NCI-H748 treated with DMSO at 0.1 percent for 48 hours (cell line): ENCODE measurements at regions not wholly inside any gene's neighbourhood (a gene's known extent, or its start where the extent isn't known, plus 50 kb on each side); places are given as distances from the start of the nearest gene placed in this dataset.

Experiments used
- DNase-seq: peaks from one replicate; lab custom pipeline; 2025; lab: John Stamatoyannopoulos, UW

DNA sequence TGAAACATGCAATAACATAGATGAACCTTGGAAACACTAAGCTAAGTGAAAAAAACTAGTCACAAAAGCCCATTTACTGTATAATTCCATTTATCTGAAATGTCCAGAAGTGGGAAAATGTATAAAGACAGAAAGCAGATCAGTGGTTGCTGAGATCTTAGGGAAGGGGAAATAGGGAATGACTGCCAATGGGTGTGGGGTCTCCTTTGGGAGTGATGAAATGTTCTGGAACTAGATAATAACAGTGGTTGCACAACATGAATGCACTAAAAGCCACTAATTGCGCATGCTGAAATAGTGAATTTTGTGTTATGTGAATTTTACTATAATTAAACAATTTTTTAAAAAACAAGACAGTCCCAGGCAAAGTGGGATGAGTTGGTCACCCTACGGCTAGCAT, 472.8 kb downstream of the CCDC171 start:
- DNase-seq, result no peak

DNA sequence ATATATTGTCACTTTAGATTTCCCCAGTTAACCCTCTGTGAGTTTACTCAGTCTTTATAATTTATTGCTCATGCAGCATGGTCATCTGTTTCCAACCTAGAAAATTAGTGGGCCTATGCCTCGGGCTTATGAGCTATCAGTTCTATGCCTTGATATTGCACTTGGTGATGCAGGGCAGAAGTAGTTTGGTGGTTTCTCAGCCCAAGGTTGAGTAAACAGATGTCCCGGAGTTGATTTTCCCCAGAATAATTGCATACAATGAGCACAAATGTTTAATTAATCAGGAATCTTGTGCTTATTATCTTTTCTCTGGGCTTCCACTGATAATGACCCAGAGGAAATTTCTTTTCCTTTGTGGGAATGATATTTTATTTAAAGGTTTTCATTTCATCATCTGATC, 474.0 kb downstream of the CCDC171 start:
- DNase-seq, result no peak

GRCh38 chr9:16028548-16028947, 475.7 kb downstream of the CCDC171 start:
- no peak for DNase-seq

DNA sequence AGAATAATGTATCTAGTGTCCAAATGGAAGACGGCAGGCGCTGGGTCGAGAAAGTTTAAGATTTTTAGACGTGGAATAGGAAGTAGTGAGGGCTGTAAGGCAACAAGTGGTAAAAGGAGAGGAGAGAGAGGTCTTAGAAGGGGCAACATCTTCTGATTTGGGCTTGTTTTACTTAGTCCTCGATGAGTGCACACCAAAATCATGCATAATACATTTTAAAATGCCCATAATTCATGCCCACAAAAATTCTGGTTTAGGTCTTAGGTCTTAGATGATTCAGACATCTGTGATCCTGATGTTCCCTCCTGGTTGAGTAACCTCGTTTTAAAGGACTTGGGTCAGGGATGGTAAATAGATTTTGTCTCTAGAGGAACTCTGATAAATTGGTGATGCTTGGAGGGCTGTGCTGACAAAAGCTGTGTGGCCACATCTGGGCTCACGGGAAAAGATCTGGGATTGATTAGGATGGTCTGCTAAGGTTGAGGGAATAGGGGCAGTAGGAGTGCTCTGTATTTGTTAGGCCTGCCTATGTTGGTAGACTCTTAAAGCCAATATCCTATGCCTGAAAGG, 476.3 kb downstream of the CCDC171 start:
- DNase-seq, result no peak

GRCh38 chr9:16029796-16030363, 477.0 kb downstream of the CCDC171 start:
- DNase-seq, result no peak

GRCh38 chr9:16030528-16031185, 477.8 kb downstream of the CCDC171 start:
- no peak for DNase-seq

- DNase-seq, result no peak
Observed at GRCh38 chr9:16031486-16031885, 478.6 kb downstream of the CCDC171 start.

GRCh38 chr9:16031971-16032370, 479.1 kb downstream of the CCDC171 start:
- DNase-seq, result no peak

DNA sequence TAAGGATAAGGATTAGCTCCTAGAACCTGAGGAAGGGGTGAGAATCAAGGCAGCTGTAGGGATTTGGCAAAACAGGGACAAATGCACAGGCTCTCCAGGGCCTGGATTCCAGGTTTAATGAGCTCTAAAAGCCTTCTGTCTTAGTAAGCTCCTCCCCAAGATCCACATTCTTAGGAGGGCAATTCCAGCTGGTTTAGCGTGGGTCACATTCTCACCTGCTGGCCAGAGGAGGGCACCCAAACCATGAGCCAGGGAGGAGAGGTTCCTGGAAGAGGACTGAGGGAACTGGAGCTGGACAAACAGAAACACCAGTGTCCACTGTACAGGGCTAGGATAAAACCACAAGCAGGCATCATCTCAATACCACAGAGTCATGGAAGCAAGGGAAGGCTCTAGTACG, 480.0 kb downstream of the CCDC171 start:
- no peak for DNase-seq

GRCh38 chr9:16033253-16033652, 480.4 kb downstream of the CCDC171 start:
- no peak for DNase-seq

DNA sequence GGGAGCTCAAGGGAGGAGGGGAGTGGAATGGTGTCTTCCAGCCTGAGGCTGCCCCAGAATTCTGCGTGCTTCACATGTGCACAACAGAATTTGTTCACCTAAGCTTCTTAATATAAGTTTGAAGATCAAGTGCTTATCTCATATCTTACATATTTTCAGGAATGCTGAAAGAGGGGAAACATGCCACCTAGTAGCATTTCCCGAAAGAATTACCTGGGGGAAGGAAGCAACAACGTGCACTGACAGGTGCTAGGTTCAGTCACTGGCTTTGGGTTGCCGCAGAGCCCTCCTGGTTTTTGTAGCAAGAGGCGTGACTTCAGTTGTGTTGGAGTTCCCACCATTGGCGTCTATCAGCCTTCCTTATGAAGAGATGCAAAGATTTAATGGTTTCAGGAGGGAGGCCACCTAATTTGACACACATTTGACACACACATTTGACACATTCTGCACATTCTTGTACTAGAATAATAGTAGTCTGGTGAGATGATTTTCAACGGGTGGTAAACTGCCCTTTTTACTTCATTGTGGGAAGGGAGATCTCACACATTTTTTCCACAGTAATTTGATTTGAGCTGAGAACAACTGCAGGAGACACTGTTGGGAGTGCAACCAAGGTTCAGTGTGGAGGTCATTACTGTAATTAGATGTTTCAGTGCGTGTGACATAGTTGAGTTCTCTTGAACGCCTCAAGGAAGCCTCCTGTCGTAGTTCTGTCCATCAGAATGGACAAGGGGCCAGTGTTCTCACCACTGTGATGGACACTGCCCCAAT, 481.3 kb downstream of the CCDC171 start:
- no peak for DNase-seq

DNA sequence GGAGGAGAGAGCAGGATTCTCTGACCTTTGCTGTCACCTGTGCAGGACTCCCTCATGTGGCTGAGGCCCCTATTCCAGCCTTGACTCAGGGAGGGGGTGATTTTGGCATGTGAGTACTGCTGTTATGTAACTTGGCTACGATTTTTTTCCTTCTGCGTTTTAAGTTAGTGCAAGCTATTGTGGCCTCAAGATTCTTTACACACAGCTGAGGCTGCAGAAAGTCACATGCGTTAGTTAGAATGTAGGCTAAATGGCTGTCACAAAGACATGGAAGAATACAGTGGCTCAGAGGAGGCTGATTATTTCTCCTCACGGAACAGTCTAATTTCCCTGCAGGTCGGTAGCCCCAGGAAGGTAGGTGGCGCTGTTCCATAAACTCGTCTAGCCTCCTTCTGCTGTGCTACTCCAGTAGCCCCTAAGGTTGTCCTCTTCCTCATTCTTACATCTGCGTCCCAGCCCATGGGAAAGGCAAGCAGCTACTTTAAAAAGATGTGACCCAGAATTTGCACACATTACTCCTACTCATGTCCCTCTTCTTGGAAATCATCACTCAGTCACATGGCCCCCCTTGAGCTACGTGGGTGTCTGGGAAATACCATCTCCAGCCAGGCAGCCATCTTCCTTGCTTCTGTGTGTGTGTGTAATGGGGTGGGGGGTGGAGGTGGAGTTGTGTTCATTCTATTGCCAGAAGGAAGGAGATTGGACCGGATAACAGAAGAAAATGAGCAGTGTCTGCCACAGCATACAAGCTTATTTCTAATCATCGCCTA, 486.6 kb downstream of the CCDC171 start:
- peak; percentile 43 for DNase-seq

GRCh38 chr9:16039988-16040761, 487.3 kb downstream of the CCDC171 start:
- DNase-seq, result no peak

- DNase-seq, result no peak
Observed at GRCh38 chr9:16043756-16044578, 491.1 kb downstream of the CCDC171 start.

GRCh38 chr9:16044579-16044881, 491.7 kb downstream of the CCDC171 start:
- DNase-seq, result no peak

- no peak for DNase-seq
Observed at GRCh38 chr9:16045651-16046280, 492.9 kb downstream of the CCDC171 start.

DNA sequence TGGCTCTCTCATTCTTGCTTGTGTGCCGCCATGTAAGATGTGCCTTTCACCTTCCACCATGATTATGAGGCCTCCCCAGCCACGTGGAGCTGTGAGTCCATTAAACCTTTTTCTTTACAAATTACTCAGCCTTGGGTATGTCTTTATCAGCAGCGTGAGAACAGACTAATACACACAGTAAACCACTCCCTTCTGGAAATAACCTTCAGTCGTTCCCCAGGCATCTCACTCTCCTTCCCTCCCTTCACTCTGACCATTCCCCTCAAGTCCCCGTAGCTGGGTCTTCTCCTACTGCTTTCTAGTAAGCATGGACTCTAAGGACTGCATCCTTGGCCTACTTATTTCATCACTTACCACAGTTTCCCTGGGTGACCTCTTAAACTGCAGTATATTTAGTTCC, 493.9 kb downstream of the CCDC171 start:
- no peak for DNase-seq

DNA sequence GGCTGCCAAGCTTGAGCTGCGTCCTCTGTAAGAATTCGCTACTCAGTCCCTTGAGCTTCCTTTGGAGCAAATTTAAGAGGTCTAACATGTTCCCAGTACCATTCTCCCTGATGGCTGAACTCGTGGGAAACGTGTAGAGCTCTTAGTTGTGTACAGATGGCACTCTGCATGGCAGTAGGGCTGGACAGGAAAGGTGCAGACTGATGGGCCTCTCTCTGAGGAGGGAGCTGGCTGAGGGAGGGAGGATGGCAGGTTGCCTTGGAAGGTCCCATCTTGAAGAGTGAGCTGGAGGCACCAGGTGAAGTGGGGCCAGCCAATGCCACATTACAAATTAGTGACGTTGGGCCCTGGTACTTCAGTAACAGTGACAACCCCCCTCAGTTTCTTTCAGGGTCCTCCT, 495.3 kb downstream of the CCDC171 start:
- no peak for DNase-seq

DNA sequence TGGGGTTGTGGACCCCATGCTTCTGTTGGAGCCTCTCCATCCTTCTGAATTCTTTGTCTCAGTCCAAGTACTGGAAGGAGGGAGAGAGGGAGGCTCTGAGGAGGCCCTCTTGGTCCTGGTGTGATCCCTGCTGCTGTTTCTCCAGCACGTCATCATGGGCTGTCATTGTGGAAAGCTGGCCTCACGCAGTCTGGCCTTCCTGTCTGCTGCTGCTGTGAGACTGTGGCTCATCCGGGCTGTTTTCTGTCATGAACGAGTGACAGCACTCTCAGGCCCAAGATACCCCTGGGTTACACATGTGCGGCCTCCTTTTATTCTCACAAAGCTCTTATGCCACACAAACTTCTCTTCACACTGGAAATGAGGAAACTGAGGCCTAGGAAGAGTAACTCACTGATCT, 499.3 kb downstream of the CCDC171 start:
- no peak for DNase-seq
